ENCODE measurements at regions not wholly inside any gene's neighbourhood (a gene's known extent, or its start where the extent isn't known, plus 50 kb on each side); places are given as distances from the start of the nearest gene placed in this dataset.

DNA sequence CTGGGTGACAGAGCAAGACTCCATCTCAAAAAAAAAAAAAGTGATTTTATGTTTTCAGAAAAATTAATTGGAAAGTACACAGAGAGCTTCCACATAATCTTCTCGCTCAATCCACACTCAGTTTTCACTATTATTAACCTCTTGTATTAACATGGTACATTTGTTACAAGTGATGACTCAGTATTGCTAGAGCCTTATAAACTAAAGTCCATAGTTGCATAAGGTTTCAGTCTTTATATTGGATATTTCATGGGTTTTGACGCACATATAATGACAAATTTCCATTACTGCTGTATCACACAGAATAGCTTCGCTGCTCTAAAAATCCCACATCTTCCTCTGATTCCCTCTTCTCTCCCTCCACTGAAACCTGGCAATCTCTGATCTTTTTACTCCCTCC is 603.5 kb downstream of the XIRP2 start:
- DNase-seq = no peak

DNA sequence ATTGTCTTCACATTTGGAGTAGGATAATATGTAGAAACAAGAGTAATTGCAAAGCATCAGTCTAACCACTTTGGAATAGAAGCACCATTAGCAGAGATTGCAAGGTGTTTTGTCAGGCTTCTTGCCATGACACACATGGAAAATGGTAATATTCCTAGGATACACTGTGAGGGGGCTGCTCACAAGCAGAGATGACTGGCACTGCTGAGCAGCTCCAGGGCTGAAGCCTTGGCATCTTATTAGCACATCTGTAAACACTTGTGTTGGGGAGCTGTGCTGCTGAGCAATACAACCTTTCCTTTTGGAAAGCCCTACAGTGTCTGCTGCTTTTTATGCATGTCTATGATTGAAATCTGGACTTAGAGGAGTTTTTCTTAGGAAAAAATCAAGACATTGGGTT is 602.2 kb downstream of the XIRP2 start:
- DNase-seq = no peak

GRCh38 chr2:167489325-167489724 is 601.0 kb downstream of the XIRP2 start:
- no peak for DNase-seq

- DNase-seq = no peak
Observed at GRCh38 chr2:167487728-167488127, 599.4 kb downstream of the XIRP2 start.

- DNase-seq = no peak
Observed at GRCh38 chr2:167484875-167485274, 596.6 kb downstream of the XIRP2 start.

- DNase-seq = no peak
Observed at GRCh38 chr2:167480986-167481309, 592.7 kb downstream of the XIRP2 start.

DNA sequence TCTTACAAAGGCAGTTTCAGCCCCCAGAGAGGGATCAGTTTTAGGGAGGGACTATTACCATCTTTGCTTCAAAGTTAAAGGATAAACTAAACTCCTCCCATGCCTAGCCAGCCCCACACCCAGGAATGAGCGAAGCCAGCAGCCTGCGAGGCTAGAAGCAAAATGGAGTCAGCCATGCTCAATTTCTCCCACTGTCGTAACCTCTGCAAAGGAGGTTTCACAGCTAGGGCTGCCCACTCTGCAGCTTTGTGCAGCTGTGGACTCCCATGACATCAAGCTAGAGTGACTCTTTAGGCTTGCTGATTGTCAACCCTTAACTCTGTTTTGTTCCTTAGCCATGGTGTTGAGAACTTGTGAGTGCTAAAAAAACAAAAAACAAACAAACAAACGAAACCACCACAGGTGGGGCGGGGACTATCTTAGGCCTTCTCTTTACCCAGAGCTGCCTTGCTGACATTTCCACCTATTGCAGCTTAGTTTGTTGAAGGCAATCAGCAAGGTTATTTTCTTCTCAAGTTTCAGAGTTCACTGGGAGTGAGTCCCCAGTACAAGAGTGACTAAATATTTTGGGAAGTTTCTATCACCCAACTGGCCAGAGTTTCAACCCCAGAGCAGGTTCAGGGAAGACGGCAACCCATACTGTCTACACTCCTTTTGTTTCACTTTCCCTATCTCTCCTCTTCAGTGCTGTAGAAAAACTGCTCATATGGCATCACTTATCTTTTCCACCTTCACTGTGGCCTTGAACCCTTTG is 592.1 kb downstream of the XIRP2 start:
- DNase-seq = no peak

DNA sequence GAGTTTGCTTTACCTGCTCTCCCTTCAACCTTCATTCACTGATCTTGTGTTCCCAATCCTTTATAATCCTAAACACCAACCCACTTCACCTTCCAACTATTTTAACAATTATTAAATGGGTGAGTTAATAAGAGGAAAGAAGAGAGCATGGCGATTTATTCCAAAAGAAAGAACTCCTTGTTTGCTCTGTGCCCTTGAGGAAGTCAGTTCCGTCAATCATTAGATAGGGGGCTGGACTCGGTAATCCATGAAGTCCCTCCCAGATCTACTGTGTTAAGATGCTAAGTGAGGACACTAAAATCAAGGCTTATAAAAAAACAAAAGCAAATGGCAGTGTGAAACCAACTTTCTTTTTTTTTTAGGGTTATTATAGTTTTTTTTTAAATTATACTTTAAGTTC is 589.9 kb downstream of the XIRP2 start:
- no peak for DNase-seq

GRCh38 chr2:167475791-167476190 is 587.5 kb downstream of the XIRP2 start:
- no peak for DNase-seq

GRCh38 chr2:167471734-167472133 is 583.5 kb downstream of the XIRP2 start:
- DNase-seq = no peak

- no peak for DNase-seq
Observed at GRCh38 chr2:167471332-167471731, 583.1 kb downstream of the XIRP2 start.

DNA sequence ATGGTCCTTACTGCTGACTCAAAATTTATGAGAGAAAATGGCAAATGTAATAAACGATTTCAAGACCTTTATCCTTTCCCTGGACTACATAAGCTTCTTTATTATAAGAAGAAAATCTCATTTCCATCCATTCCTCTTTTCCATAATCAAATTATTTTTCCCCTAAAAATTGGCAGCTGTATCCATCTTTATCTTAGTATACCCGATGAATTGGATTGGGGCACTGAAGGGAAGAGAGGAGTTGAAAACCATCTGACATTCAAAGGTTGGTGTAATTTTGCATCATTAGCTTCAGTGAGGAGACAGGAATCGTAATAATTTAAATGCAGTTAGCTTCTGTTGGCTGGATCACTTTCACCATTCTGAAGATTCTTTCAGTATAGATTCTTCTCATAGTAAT is 574.1 kb downstream of the XIRP2 start:
- no peak for DNase-seq

DNA sequence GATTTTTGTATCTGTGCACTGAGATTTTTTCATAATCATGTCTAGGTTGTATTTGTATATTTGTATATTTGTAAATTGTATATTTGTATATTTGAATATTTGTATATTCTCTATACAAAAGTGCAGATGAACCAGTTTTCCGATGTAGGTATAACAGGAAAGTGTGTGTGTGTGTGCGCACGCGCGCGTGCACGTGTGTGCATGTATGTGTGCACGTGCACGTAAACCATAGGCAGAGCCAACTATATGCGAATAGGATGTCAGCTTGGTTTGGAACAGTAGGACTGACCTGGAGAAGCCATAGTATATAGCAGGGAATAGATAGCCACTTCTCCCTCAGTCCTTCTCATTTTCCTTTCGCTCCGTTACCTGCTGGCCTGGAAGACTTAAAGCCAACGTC is 565.8 kb downstream of the XIRP2 start:
- no peak for DNase-seq

DNA sequence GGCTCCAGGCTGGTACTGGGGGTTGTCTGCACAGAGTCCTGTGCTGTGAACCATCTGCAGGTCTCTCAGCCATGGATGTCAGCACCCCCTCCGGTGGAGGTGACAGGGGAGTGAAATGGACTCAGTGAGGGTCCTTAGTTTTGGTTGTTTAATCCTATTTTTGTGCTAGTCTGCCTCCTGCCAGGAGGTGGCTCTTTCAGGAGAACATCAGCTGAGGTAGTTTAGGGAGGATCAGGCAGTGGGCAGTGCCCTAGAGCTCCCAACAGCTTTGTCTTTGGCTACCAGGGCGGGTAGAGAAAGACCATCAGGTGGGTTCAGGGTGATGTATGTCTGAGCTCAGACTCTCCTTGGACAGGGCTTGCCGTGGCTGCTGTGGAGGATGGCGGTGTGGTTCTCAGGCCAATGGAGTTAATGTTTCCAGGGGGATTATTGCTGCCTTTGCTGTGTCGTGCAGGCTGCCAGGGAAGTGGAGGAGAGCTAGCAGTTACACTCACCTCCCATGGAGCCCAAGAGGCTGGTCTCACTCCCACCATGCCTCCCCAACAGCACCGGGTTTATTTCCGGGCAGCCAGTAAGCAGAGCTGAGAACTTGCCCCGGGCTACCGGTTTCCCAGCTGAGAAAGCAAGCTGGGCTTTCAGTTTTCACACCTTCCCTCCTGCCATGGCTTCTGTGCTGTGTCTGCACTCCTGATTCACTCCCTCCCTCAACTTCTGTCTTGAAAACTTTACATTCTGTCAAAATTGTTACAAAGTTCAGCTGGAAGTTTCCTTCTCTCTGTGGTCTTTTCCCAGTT is 563.4 kb downstream of the XIRP2 start:
- DNase-seq = no peak

GRCh38 chr2:167450364-167450763 is 562.1 kb downstream of the XIRP2 start:
- no peak for DNase-seq

DNA sequence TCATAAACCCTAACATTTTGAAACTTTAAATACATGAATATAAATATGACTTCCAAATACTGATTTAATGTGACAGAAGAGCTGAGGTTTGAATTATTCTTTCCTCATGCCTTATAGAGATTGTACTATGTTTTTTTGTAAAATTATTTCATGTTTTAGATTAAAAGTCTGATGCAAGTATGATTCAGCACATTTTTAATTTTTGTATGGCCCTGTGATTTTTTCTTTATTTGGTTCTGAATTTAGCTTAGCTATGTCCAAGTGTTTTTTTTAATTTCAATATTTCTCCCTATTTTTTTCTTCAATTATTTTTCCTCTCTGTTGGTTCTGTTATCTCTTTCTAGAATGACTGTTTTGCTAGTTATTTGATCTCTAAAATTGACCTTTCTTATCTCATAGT is 552.1 kb downstream of the XIRP2 start:
- no peak for DNase-seq

DNA sequence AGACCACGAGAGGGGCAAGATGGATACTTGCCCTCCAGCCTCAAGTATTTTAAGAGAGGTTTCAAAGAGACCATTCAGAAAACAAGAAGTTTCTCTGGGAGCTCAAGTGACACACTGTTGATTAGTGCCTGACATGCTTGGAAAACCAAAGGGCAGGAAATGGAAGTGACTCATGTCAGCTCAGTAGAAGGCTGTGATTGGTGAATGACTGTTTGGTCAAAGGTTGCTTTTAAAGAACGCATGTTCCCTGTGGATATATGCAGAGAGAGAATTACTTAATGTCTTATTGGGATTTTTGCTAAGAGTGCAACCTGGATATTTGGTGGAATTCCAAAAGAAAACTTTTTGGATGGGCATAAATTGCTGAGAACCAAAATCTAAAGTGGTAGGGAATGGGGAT is 549.9 kb downstream of the XIRP2 start:
- no peak for DNase-seq

DNA sequence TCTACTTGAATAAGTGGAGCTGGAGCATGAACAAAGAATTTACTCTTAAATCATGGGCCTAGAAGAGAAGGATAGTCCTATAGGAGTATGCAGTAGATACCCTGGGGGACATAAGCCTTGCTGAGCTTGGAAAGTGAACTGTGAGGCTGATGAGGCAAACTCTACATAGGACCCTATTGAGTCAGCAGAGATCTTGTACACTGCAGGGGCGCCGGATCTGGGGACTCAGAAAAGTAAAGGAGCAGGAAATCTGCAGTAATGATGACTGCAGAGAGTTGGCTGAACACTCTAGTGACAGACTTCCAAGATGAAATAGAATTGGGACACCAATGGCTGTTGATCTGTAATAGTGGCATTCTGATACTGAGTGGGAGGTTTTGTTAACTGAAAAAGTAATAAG is 543.7 kb downstream of the XIRP2 start:
- DNase-seq = no peak

DNA sequence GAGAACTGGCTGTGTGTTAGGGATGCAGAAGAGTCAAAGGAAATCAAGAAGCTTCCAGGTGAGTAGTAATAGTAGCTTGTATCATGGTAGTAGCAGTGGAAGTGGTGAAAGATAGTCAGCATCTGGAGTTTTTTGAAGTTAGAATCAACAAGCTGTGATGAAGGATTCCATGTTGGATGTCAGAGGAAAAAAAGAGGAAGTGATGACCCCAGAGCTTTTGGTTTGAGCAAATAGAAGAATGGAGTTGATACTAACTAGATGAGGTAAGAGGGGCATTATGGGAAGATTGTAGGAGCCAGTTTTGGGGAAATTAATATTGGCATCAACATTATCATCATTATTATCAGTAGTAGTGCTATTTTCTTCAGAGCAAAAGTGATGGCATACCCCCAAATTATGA is 542.2 kb downstream of the XIRP2 start:
- DNase-seq = no peak

- DNase-seq = no peak
Observed at GRCh38 chr2:167424803-167425755, 536.8 kb downstream of the XIRP2 start.

DNA sequence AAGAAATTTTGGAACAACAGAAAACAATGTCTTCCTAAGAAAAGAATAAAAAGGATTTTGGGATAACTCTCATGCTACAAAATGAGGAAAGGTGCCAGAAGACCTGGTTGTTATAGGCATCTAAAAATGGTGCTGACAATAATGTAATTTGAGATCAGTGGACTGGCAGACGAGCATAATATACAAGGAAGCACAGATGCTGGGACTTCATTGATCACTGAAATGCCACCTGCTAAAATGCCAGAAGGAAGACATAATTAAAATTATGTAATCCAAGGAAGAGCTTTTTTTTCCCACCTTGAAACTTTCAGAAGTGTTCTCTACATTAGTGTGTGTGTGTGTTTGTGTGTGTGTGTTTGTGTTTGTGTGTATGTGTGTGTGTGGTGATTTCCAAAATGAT is 535.9 kb downstream of the XIRP2 start:
- no peak for DNase-seq

DNA sequence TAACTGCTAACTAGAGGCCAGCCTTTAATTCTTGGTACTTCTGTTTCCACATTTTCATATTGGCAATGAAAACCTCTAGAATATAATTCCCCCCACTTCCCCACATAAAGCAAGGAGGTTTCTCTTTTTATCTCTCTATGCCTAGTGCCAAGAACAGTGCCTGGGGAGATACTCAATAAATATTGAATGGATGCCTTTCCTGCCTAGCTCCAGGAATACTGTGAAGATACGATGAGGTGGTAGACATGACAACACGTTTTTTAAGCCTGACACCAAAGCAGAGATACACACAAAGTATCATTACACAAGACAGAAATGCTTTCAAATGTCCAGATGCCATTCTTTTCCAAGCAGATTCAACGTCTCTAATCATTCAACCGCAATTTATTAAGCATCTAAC is 535.5 kb downstream of the XIRP2 start:
- no peak for DNase-seq

DNA sequence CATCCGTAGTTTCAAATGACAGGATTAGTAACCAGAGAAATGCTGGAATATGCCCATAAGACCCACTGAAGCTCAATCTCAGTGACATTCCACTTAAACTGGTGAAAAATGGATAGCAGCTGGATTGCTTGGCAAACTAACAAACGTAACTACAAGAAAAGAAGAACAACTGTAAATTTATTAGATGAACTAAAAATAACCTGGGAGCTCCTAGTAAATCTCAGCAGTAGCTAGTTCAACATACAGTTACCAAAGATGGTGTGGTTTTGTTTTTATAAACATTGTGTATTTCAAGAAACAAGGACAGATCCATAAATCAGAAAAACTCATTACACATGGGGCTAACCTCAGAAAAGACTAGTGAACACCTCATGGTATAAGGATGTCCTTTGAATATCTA is 531.9 kb downstream of the XIRP2 start:
- no peak for DNase-seq

DNA sequence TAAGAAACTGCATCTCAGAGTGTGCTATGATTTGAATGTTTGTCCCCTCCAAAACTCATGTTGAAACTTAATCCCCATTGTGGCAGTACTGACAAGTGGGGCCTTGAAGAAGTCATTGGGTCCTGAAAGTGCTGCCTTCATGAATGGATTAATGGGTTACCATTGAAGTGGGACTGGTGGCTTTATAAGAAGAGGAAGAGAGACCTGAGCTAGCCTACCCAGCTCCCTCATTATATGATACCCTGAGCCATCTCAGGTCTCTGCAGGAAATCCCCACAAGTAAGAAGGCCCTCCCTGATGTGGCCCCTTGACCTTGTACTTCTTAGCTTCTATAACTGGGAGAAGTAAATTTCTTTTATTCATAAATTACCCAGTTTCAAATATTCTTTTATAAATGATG is 526.8 kb downstream of the XIRP2 start:
- DNase-seq = no peak
